ENCODE measurements at regions not wholly inside any gene's neighbourhood (a gene's known extent, or its start where the extent isn't known, plus 50 kb on each side); places are given as distances from the start of the nearest gene placed in this dataset.

- DNase-seq (ENCODE audit: low read depth, low spot score): no peak
- ChIA-PET CTCF (no interaction called here), POLR2A (no interaction called here)
- no peak overlapping the region for H3K4me3 ChIP-seq (ENCODE audit: low read depth, low read length)
- TF ChIP-seq CTCF (IDR thresholded peaks at IDR 0.05; ENCODE audit: insufficient read depth, low read length, missing control alignments): no peak
These were observed 582.2 kb downstream of the CPS1 start for GRCh38 chr2:211138551-211138950.

- TF ChIP-seq CTCF (IDR thresholded peaks at IDR 0.05; ENCODE audit: insufficient read depth, low read length, missing control alignments): no peak
- DNase-seq (ENCODE audit: low read depth, low spot score): no peak
- no peak overlapping the region for H3K4me3 ChIP-seq (ENCODE audit: low read depth, low read length)
- CTCF ChIA-PET: no interaction called here
- POLR2A ChIA-PET: no interaction called here
These were observed 585.2 kb downstream of the CPS1 start for GRCh38 chr2:211141646-211142045.

- no peak for TF ChIP-seq CTCF (IDR thresholded peaks at IDR 0.05; ENCODE audit: insufficient read depth, low read length, missing control alignments)
- CTCF ChIA-PET: no interaction called here
- no peak for DNase-seq (ENCODE audit: low read depth, low spot score)
- POLR2A ChIA-PET: no interaction called here
- no peak overlapping the region for H3K4me3 ChIP-seq (ENCODE audit: low read depth, low read length)
These were observed 587.7 kb downstream of the CPS1 start for GRCh38 chr2:211144078-211144477.

GRCh38 chr2:211144974-211145665, 588.7 kb downstream of the CPS1 start:
- POLR2A ChIA-PET: no interaction called here
- no peak overlapping the region for H3K4me3 ChIP-seq (ENCODE audit: low read depth, low read length)

GRCh38 chr2:211149731-211150130, 593.3 kb downstream of the CPS1 start:
- DNase-seq (ENCODE audit: low read depth, low spot score): no peak
- ChIA-PET CTCF (interaction anchor here (0.8 kb wide), 1 partner anchor 9 kb away, joined by 3 read pairs; no protein-coding TSS in a partner anchor), POLR2A (no interaction called here)
- no peak overlapping the region for H3K4me3 ChIP-seq (ENCODE audit: low read depth, low read length)
- TF ChIP-seq CTCF (IDR thresholded peaks at IDR 0.05; ENCODE audit: insufficient read depth, low read length, missing control alignments): no peak

More at GRCh38 chr2:211144974-211145665, 588.7 kb downstream of the CPS1 start:
- CTCF ChIA-PET: no interaction called here
- DNase-seq (ENCODE audit: low read depth, low spot score): no peak
- no peak for TF ChIP-seq CTCF (IDR thresholded peaks at IDR 0.05; ENCODE audit: insufficient read depth, low read length, missing control alignments)

- CTCF ChIA-PET: interaction anchor here (0.6 to 0.9 kb wide), 3 partner anchors 86 to 571 kb away, joined by 3 to 6 read pairs (median 3); no protein-coding TSS in a partner anchor
- no peak for DNase-seq (ENCODE audit: low read depth, low spot score)
- H3K4me3 ChIP-seq (ENCODE audit: low read depth, low read length): no peak overlapping the region
- POLR2A ChIA-PET: no interaction called here
- no peak for TF ChIP-seq CTCF (IDR thresholded peaks at IDR 0.05; ENCODE audit: insufficient read depth, low read length, missing control alignments)
These were observed 600.8 kb downstream of the CPS1 start for GRCh38 chr2:211157211-211157610.
